ENCODE measurements at regions not wholly inside any gene's neighbourhood (a gene's known extent, or its start where the extent isn't known, plus 50 kb on each side); places are given as distances from the start of the nearest gene placed in this dataset.

DNA sequence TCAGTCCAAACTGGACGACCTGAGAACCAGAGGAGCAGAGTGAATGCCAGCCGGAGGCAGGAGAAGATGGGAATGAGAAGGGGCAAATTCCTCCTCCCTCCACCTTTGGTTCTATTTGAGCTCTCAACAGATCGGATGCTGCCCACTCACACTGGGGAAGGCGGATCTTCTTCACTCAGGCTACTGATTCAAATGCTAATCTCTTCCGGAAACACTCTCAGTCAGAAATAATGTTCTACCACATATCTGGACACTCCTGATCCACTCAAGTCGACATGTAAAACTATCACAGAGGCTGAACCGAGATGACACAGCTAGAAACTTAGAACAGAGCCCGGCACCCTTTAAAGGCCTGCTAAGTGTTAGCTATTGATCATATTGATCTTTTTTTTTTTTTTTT, 57.4 kb upstream of the GRIN2A start:
- TF ChIP-seq ZNF274 (IDR thresholded peaks at IDR 0.05; ENCODE audit: low read depth, low read length) (no peak), SUZ12 (IDR thresholded peaks at IDR 0.05; ENCODE audit: extremely low read depth, insufficient read depth, insufficient read length) (no peak), YY1 (IDR thresholded peaks at IDR 0.05; ENCODE audit: insufficient read depth, insufficient read length) (no peak)

All from NT2/D1 (cell line).